ENCODE measurements at regions not wholly inside any gene's neighbourhood (a gene's known extent, or its start where the extent isn't known, plus 50 kb on each side); places are given as distances from the start of the nearest gene placed in this dataset.

DNA sequence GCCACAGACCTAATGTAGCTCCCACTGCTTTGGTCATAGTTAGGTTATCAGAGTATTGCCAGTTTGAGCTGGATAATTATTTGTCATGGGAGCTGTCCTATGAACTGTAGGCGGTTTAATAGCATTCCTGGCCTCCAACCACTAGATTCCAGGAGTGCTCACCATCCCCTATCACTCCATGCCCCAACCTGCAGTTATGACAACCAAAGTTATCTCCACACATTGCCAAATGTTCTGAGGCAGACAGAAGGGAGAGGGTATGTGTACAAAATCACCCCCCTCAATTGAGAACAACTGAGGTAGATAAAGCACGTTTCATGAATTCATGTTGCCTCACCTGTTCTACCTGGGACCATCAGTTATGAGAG is 119.0 kb upstream of the CACUL1 start:
- TF ChIP-seq JUND (IDR thresholded peaks at IDR 0.05; ENCODE audit: low read length): no peak
- TF ChIP-seq, protein P1, sequence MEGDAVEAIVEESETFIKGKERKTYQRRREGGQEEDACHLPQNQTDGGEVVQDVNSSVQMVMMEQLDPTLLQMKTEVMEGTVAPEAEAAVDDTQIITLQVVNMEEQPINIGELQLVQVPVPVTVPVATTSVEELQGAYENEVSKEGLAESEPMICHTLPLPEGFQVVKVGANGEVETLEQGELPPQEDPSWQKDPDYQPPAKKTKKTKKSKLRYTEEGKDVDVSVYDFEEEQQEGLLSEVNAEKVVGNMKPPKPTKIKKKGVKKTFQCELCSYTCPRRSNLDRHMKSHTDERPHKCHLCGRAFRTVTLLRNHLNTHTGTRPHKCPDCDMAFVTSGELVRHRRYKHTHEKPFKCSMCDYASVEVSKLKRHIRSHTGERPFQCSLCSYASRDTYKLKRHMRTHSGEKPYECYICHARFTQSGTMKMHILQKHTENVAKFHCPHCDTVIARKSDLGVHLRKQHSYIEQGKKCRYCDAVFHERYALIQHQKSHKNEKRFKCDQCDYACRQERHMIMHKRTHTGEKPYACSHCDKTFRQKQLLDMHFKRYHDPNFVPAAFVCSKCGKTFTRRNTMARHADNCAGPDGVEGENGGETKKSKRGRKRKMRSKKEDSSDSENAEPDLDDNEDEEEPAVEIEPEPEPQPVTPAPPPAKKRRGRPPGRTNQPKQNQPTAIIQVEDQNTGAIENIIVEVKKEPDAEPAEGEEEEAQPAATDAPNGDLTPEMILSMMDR (IDR thresholded peaks at IDR 0.05; ENCODE audit: control extremely low read depth in 1 of 3, insufficient read depth in 1 of 3, low read depth in 1 of 3, low read length in 3 of 3): no peak

All from H1 (cell line).